Vagina (tissue), 2 donors: ENCODE measurements at regions not wholly inside any gene's neighbourhood (a gene's known extent, or its start where the extent isn't known, plus 50 kb on each side); places are given as distances from the start of the nearest gene placed in this dataset.

Experiments
- CTCF ChIP-seq, 3 experiments: fragments of 450-650 bp in 2 of 3; fragments of 200-600 bp in 1 of 3; sonication (generic) in 1 of 3; IDR thresholded peaks; one replicate each; pipeline ENCODE4 v1.5.1; 2017 to 2019; ENCODE audit warnings: antibody characterized with exemption in 3 of 3, mild to moderate bottlenecking in 2 of 3, moderate library complexity in 2 of 3
- POLR2A ChIP-seq, 2 donors: fragments of 450-650 bp; IDR thresholded peaks; one replicate each; pipeline ENCODE4 v1.6.1; 2017; ENCODE audit warnings: antibody characterized with exemption in 2 of 2, mild to moderate bottlenecking in 2 of 2, moderate library complexity in 2 of 2
- POLR2AphosphoS5 ChIP-seq, 2 donors: sonication (generic); formaldehyde crosslinking; IDR thresholded peaks; one replicate each; pipeline ENCODE4 v1.9.0; 2017; ENCODE audit warnings: antibody characterized with exemption in 2 of 2, mild to moderate bottlenecking in 2 of 2, low read depth in 1 of 2; ENCODE audit not compliant: insufficient read depth in 1 of 2

GRCh38 chr14:38862366-38862765, 240.7 kb downstream of the SEC23A start:
- TF ChIP-seq CTCF (IDR thresholded peaks at IDR 0.05) (no peak), POLR2A (IDR thresholded peaks at IDR 0.05) (no peak), POLR2AphosphoS5 (IDR thresholded peaks at IDR 0.05; ENCODE audit: insufficient read depth in 1 of 2, low read depth in 1 of 2) (no peak)
